HepG2 (cell line): ENCODE measurements at regions not wholly inside any gene's neighbourhood (a gene's known extent, or its start where the extent isn't known, plus 50 kb on each side); places are given as distances from the start of the nearest gene placed in this dataset.
"Not testable (repeated sequence)": the region's sequence is repeated elsewhere in the genome, so short reads cannot be mapped to it uniquely, and the experiment has no call there.

ENCODE experiments used
- ATAC-seq: fragments of 200-7000 bp; cut with Tn5 transposase; 3 replicates; pipeline ENCODE4 v1.9.1; 2020; ENCODE audit warnings: mild to moderate bottlenecking, moderate library complexity
- BruUV-seq: library from RNA; stranded (reverse); fragments of 400-500 nt; replicated peaks from 2 replicates; lab custom pipeline; 2021; lab: Mats Ljungman, UMichigan
- CTCF ChIA-PET: fragments of 300-600 bp; formaldehyde crosslinking; extraction: SDS; loops from one replicate; lab custom pipeline; 2021; ENCODE audit warnings: low total read pairs, inconsistent platforms, low intra/inter-chr PET ratio; lab: Yijun Ruan, JAX
- POLR2A ChIA-PET: fragments of 350-600 bp; sonication (Branson Sonifier 250); formaldehyde crosslinking; loops from one replicate; lab custom pipeline; 2020; ENCODE audit warnings: antibody characterized with exemption, inconsistent platforms; lab: Yijun Ruan, JAX
- DNase-seq: peaks from one replicate; pipeline ENCODE4 v3.0.0-alpha.2; 2015; ENCODE audit warnings: low spot score
- FAIRE-seq: peaks from 3 replicates; lab custom pipeline; 2011; peaks lifted over from hg19 to GRCh38; lab: Jason Lieb, UNC
- H2AFZ ChIP-seq: one replicate; pipeline ENCODE4 v1.6.1; 2011; ENCODE audit warnings: low read length, inconsistent platforms
- H3K27ac ChIP-seq: fragments of 300-600 bp; 3 replicates; pipeline ENCODE4 v1.8.0; 2011; ENCODE audit warnings: mixed run types, mild to moderate bottlenecking, mixed read lengths, low read length, inconsistent platforms; ENCODE audit not compliant: insufficient read depth; ENCODE audit errors: extremely low read length
- H3K27me3 ChIP-seq, 2 experiments: fragments of 200-600 bp in 1 of 2; 2 replicates in 1 of 2; 3 replicates in 1 of 2; pipeline versions ENCODE4 v1.6.0 to v1.8.0; 2011; ENCODE audit warnings: low read length in 2 of 2, mild to moderate bottlenecking in 2 of 2, moderate library complexity in 2 of 2, inconsistent platforms in 1 of 2; ENCODE audit not compliant: insufficient read depth in 2 of 2, control insufficient read depth in 1 of 2
- H3K36me3 ChIP-seq, 2 experiments: fragments of 200-600 bp in 1 of 2; replicated peaks in 1 of 2; 2 replicates in 1 of 2; 3 replicates in 1 of 2; pipeline versions ENCODE4 v1.5.1 to v1.8.0; 2011; ENCODE audit warnings: low read length in 2 of 2, inconsistent platforms in 1 of 2; ENCODE audit not compliant: insufficient read depth in 2 of 2, control insufficient read depth in 1 of 2
- H3K4me1 ChIP-seq: 2 replicates; pipeline ENCODE4 v1.5.1; 2012; ENCODE audit warnings: low read length, inconsistent platforms; ENCODE audit not compliant: insufficient read depth
- H3K4me2 ChIP-seq: 2 replicates; pipeline ENCODE4 v1.6.0; 2011; ENCODE audit warnings: low read depth, low read length, inconsistent platforms
- H3K4me3 ChIP-seq, 3 experiments: fragments of 200-600 bp in 1 of 3; sonication (generic), shearing (Covaris generic) in 1 of 3; replicated peaks in 1 of 3; 2 replicates each; pipeline ENCODE4 v1.5.1; 2011 to 2016; ENCODE audit warnings: low read length in 3 of 3, inconsistent platforms in 2 of 3, low read depth in 2 of 3, mild to moderate bottlenecking in 2 of 3, control low read depth in 1 of 3, mixed read lengths in 1 of 3; ENCODE audit not compliant: insufficient read depth in 1 of 3
- H3K79me2 ChIP-seq: one replicate; pipeline ENCODE4 v1.6.1; 2011; ENCODE audit warnings: low read length, inconsistent platforms; ENCODE audit not compliant: insufficient read depth
- H3K9ac ChIP-seq: 2 replicates; pipeline ENCODE4 v1.6.0; 2011; ENCODE audit warnings: mild to moderate bottlenecking, low read depth, low read length, inconsistent platforms; ENCODE audit not compliant: insufficient read depth
- H3K9me3 ChIP-seq: 2 replicates; pipeline ENCODE4 v1.5.1; 2012; ENCODE audit warnings: mild to moderate bottlenecking, low read length
- H4K20me1 ChIP-seq: 2 replicates; pipeline ENCODE4 v1.6.0; 2011; ENCODE audit warnings: inconsistent platforms, mild to moderate bottlenecking, low read length, moderate library complexity; ENCODE audit not compliant: insufficient read depth
- CHD2 ChIP-seq: IDR thresholded peaks from 2 replicates; pipeline ENCODE4 v1.6.1; 2011; ENCODE audit warnings: low read depth, low read length, improper control_type of control experiment
- CREBL2 ChIP-seq: sonication (generic); formaldehyde crosslinking; IDR thresholded peaks from 2 replicates; pipeline ENCODE4 v1.8.1; 2023; ENCODE audit warnings: missing genetic modification reagents, mild to moderate bottlenecking, borderline replicate concordance
- GTF2F1 ChIP-seq: fragments of 150-350 bp; IDR thresholded peaks from 2 replicates; pipeline ENCODE4 v1.6.1; 2014; ENCODE audit warnings: low read length
- JUND ChIP-seq: sonication (generic); formaldehyde crosslinking; IDR thresholded peaks from 2 replicates; pipeline ENCODE4 v1.8.0; 2022; ENCODE audit warnings: mild to moderate bottlenecking, missing genetic modification reagents
- MYC ChIP-seq: sonication (generic); formaldehyde crosslinking; IDR thresholded peaks from 2 replicates; pipeline ENCODE4 v1.9.0; 2021; ENCODE audit warnings: missing genetic modification reagents, borderline replicate concordance
- RFX1 ChIP-seq: fragments of 450-650 bp; IDR thresholded peaks from 2 replicates; pipeline ENCODE4 v1.6.1; 2017
- SNAPC2 ChIP-seq: sonication (generic); formaldehyde crosslinking; IDR thresholded peaks from 2 replicates; pipeline ENCODE4 v1.8.1; 2022; ENCODE audit warnings: mild to moderate bottlenecking, missing genetic modification reagents
- ZFP37 ChIP-seq: sonication (generic); formaldehyde crosslinking; IDR thresholded peaks from 2 replicates; pipeline ENCODE4 v1.4.0; 2020; ENCODE audit warnings: missing genetic modification reagents, borderline replicate concordance
- ZNF101 ChIP-seq: sonication (generic); formaldehyde crosslinking; IDR thresholded peaks from 2 replicates; pipeline ENCODE4 v1.4.0; 2020; ENCODE audit warnings: mild to moderate bottlenecking, low read depth, missing genetic modification reagents, borderline replicate concordance
- ZNF12 ChIP-seq: sonication (generic); formaldehyde crosslinking; IDR thresholded peaks from 2 replicates; pipeline ENCODE4 v1.5.0; 2020; ENCODE audit warnings: missing genetic modification reagents
- ZNF431 ChIP-seq: sonication (generic); formaldehyde crosslinking; IDR thresholded peaks from 2 replicates; pipeline ENCODE4 v1.9.0; 2022; ENCODE audit warnings: missing genetic modification reagents, low read depth, mild to moderate bottlenecking, borderline replicate concordance
- ZNF788 ChIP-seq: sonication (generic); formaldehyde crosslinking; IDR thresholded peaks from 2 replicates; pipeline ENCODE4 v1.5.0; 2020; ENCODE audit warnings: mild to moderate bottlenecking, missing genetic modification reagents, borderline replicate concordance
- WGBS: methylation state at CpG from one replicate; pipeline ENCODE4 v1.1.6; 2017; ENCODE audit warnings: low lambda C conversion rate; 5-methylcytosine and 5-hydroxymethylcytosine counted together
- in situ Hi-C: cut with HindIII; loops from 2 replicates; pipeline ENCODE4 v1.10.0; 2017; ENCODE audit warnings: low pct_unique_long_range_greater_than_20kb; ENCODE audit not compliant: extremely low pct_ligation_motif_present
- intact Hi-C: fragments of 100-400 bp; cut with micrococcal nuclease; formaldehyde crosslinking; loops from one replicate; pipeline ENCODE4 v1.10.0; 2022; ENCODE audit not compliant: unreplicated experiment
- TF ChIP-seq, protein P1 (sequence below): sonication (generic); formaldehyde crosslinking; IDR thresholded peaks from 2 replicates; pipeline ENCODE4 v1.9.0; 2021; ENCODE audit warnings: missing genetic modification reagents, mild to moderate bottlenecking, borderline replicate concordance

DNA sequence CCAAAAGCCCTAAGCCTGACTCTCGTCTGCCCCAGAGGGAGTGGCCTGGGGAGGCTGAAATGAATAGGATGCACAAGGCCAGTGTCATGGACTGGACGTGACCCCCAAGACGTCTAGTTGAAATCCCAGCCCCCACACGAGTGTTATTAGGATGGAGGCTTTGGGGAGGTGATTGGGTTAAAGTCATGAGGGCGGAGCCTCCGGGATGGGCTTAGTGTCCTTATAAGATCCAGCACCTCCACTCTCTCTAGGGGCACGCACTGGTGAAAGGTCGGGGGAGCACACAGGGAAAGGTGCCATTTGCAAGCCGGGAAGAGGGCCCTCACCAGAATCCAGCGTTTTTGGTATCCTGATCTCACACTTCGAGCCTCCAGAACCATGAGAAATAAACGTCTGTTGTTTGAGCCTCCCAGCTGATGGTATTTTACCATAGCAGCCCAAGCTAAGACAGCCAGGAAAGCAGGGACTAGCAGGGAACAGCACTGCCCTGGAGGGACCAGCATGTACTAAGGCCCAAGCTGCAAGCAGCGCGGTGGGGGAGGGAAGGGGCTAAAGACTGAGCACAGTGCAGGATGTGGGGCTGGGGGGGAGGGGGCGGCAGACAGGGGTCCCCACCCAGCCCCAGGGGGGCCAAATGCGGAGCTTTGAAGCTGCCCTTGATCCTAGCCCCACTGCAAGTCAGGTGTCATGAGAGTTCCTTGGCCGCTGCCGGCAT lies 78.3 kb upstream of the NCOR2 start (continued):
- TF ChIP-seq ZFP37 (CRISPR knock-in tag): no peak

GRCh38 chr12:124643768-124644167 lies 76.4 kb upstream of the NCOR2 start:
- ATAC-seq, H4K20me1 ChIP-seq, H3K79me2 ChIP-seq, H3K4me2 ChIP-seq, FAIRE-seq, POLR2A ChIA-PET, BruUV-seq, H3K4me3 ChIP-seq, in situ Hi-C loops, H3K9me3 ChIP-seq, CTCF ChIA-PET, intact Hi-C loops, DNase-seq, H3K27ac ChIP-seq, H3K4me1 ChIP-seq, H3K36me3 ChIP-seq, H2AFZ ChIP-seq, H3K9ac ChIP-seq: not testable (repeated sequence)
- 33% methylated on average over 6 of the region's 6 CpGs for WGBS
- H3K27me3 ChIP-seq: peaks cover 3 to 11% of the 10 kb centered on the region in 2 experiments; a peak in 4 of 5 replicates

DNA sequence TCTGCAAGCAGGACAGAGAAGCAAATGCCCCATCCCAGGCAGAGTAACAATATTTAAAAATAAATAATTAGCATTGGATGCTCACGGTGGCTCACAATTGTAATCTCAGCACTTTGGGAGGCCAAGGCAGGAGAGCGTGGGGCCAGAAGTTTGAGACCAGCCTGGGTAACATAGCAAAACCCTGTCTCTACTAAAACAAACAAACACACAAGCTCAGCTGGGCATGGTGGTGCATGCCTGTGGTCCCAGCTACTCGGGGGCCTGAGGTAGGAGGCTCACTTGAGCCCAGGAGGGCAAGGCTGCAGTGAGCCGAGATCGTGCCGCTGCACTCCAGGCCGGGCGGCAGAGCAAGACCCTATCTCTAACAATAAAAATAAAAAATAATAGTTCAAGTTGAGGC lies 74.7 kb upstream of the NCOR2 start:
- intact Hi-C loops: no loop called here
- Histone ChIP-seq H3K4me3 (no peak overlapping the region), H3K9ac (no peak overlapping the region), H4K20me1 (no peaks in the 10 kb centered on the region), H3K4me1 (no peaks in the 10 kb centered on the region), H3K36me3 (no peaks in the 10 kb centered on the region), H3K27me3 (peaks cover 4 to 11% of the 10 kb centered on the region in 2 experiments; a peak in 4 of 5 replicates), H3K79me2 (no peaks in the 10 kb centered on the region), H3K9me3 (no peaks in the 10 kb centered on the region), H3K27ac (no peak overlapping the region), H2AFZ (no peak overlapping the region), H3K4me2 (no peak overlapping the region)
- in situ Hi-C loops: no loop called here
- CTCF ChIA-PET: no interaction called here
- FAIRE-seq: no peak
- WGBS: 71% methylated on average over 8 of the region's 8 CpGs
- ATAC-seq: no peak
- no TSS peak for BruUV-seq
- DNase-seq: no peak
- TF ChIP-seq ZNF101 (CRISPR knock-in tag): no peak
- TF ChIP-seq, protein P1, sequence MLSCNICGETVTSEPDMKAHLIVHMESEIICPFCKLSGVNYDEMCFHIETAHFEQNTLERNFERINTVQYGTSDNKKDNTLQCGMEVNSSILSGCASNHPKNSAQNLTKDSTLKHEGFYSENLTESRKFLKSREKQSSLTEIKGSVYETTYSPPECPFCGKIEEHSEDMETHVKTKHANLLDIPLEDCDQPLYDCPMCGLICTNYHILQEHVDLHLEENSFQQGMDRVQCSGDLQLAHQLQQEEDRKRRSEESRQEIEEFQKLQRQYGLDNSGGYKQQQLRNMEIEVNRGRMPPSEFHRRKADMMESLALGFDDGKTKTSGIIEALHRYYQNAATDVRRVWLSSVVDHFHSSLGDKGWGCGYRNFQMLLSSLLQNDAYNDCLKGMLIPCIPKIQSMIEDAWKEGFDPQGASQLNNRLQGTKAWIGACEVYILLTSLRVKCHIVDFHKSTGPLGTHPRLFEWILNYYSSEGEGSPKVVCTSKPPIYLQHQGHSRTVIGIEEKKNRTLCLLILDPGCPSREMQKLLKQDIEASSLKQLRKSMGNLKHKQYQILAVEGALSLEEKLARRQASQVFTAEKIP (CRISPR knock-in tag): no peak
- no peak for TF ChIP-seq SNAPC2
- TF ChIP-seq ZNF12 (CRISPR knock-in tag): no peak
- no peak for TF ChIP-seq MYC
- TF ChIP-seq RFX1: no peak
- no peak for TF ChIP-seq CHD2
- TF ChIP-seq ZNF431 (CRISPR knock-in tag): no peak
- no peak for TF ChIP-seq ZNF788
- TF ChIP-seq GTF2F1: no peak
- TF ChIP-seq JUND (CRISPR knock-in tag): no peak
- TF ChIP-seq CREBL2 (CRISPR knock-in tag): no peak
- POLR2A ChIA-PET: no interaction called here
